Natural killer cell (primary cell): ENCODE measurements at regions not wholly inside any gene's neighbourhood (a gene's known extent, or its start where the extent isn't known, plus 50 kb on each side); places are given as distances from the start of the nearest gene placed in this dataset.

Experiments used
- ATAC-seq, 3 donors: fragments of 150-1000 bp in 2 of 3; fragments of 200-7000 bp in 1 of 3; cut with Tn5 transposase; 1 replicate in 1 of 3; 2 replicates in 2 of 3; pipeline ENCODE4 v1.10.0; 2021; ENCODE audit warnings: mild to moderate bottlenecking in 2 of 3, moderate library complexity in 2 of 3
- DNase-seq, 2 donors: peaks; one replicate each; pipeline versions ENCODE4 v3.0.0 to v3.0.0-alpha.2; 2013 to 2021; ENCODE audit warnings: mixed read lengths in 1 of 2
- H3K27ac ChIP-seq: one replicate; pipeline ENCODE4 v1.5.1; 2013; ENCODE audit warnings: mild to moderate bottlenecking, low read length
- H3K27me3 ChIP-seq: one replicate; pipeline ENCODE4 v1.6.1; 2013; ENCODE audit warnings: low read length; ENCODE audit not compliant: control insufficient read depth, insufficient read depth
- H3K36me3 ChIP-seq: one replicate; pipeline ENCODE4 v1.6.1; 2013; ENCODE audit warnings: low read length; ENCODE audit not compliant: control insufficient read depth, insufficient read depth
- H3K4me1 ChIP-seq: one replicate; pipeline ENCODE4 v1.6.1; 2013; ENCODE audit warnings: low read length; ENCODE audit not compliant: control insufficient read depth, insufficient read depth
- H3K4me3 ChIP-seq: one replicate; pipeline ENCODE4 v1.5.1; 2013; ENCODE audit warnings: low read length
- H3K9me3 ChIP-seq: one replicate; pipeline ENCODE4 v1.6.1; 2013; ENCODE audit warnings: low read length; ENCODE audit not compliant: control insufficient read depth, insufficient read depth
- H3K27ac Mint-ChIP-seq, 2 donors: one replicate each; pipeline ENCODE4 v1.8.0; 2022; ENCODE audit warnings: mild to moderate bottlenecking in 2 of 2, mixed read lengths in 2 of 2, moderate library complexity in 1 of 2
- H3K27me3 Mint-ChIP-seq, 2 donors: one replicate each; pipeline ENCODE4 v1.8.0; 2022; ENCODE audit warnings: low read depth in 2 of 2, mixed read lengths in 2 of 2
- H3K36me3 Mint-ChIP-seq: one replicate; pipeline ENCODE4 v1.8.0; 2022; ENCODE audit warnings: mixed read lengths
- H3K4me1 Mint-ChIP-seq, 2 donors: one replicate each; pipeline ENCODE4 v1.8.0; 2022; ENCODE audit warnings: mixed read lengths in 2 of 2
- H3K4me3 Mint-ChIP-seq: one replicate; pipeline ENCODE4 v1.8.0; 2022; ENCODE audit warnings: mild to moderate bottlenecking, moderate library complexity, mixed read lengths
- H3K9me3 Mint-ChIP-seq, 2 donors: one replicate each; pipeline ENCODE4 v1.8.0; 2022; ENCODE audit warnings: mixed read lengths in 2 of 2
- CTCF ChIP-seq: fragments of 200-600 bp; IDR thresholded peaks from one replicate; pipeline ENCODE4 v1.8.0; 2022; ENCODE audit warnings: antibody characterized with exemption
- WGBS: methylation state at CpG from one replicate; pipeline ENCODE4 v1.1.7; 2013; ENCODE audit warnings: missing lambda C conversion rate; ENCODE audit not compliant: insufficient coverage; 5-methylcytosine and 5-hydroxymethylcytosine counted together
- intact Hi-C: fragments of 100-400 bp; cut with micrococcal nuclease; formaldehyde crosslinking; loops from one replicate; pipeline ENCODE4 v1.14.2; 2022

DNA sequence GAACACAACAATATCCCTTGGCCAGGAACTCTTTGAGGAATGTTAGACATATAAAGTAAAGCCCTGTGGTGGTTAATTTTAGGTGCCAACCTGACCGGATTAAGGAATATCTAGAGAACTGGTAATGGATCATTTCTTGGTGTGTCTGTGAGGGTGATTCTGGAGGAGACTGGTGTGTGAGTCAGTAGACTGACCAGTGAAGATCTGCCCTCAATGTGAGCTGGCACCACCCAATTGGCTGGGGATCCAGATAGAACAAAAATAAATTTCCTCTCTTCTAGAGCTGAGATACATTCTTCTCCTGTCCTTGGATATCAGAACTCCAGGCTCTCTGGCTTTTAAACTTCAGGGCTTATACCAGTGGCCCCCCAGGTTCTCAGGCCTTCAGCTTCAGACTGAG lies 56.2 kb upstream of the TNPO1 start:
- DNase-seq (no peak), ATAC-seq (no peak)
- intact Hi-C loops: no loop called here
- Mint-ChIP-seq H3K4me3 (no peak overlapping the region), H3K4me1 (no peaks in the 10 kb centered on the region), H3K27me3 (peaks cover 9 to 21% of the 10 kb centered on the region in 2 donors), H3K27ac (no peak overlapping the region), H3K9me3 (no peaks in the 10 kb centered on the region), H3K36me3 (no peaks in the 10 kb centered on the region)
- Histone ChIP-seq H3K27ac (no peak overlapping the region), H3K4me1 (no peaks in the 10 kb centered on the region), H3K36me3 (no peaks in the 10 kb centered on the region), H3K9me3 (no peaks in the 10 kb centered on the region), H3K27me3 (no peaks in the 10 kb centered on the region), H3K4me3 (no peak overlapping the region)
- no peak for TF ChIP-seq CTCF
- 52% methylated on average over 1 of the region's 1 CpG for WGBS

DNA sequence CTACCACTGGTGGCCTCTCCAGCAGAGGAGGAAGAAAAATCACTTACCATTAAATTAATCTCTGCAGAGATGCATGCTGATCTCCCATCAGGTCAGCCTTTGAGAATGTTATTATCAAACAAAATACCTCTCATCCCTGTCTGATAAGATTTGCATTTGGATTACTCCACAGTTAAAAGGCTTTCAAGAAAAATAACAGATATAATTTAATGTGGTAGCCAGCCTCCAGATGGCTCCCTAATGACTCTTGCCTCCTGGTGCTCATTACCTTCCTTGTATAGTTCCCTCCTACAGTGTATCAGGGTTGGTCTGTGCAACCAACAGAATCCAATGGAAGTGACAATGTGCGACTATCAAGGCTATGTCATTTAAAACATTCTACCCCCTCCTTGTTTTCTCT lies 63.6 kb upstream of the TNPO1 start:
- Mint-ChIP-seq H3K4me3 (no peak overlapping the region), H3K4me1 (no peaks in the 10 kb centered on the region), H3K36me3 (no peaks in the 10 kb centered on the region), H3K27ac (no peak overlapping the region), H3K27me3 (peaks cover 4 to 10% of the 10 kb centered on the region in 2 donors), H3K9me3 (no peaks in the 10 kb centered on the region)
- intact Hi-C loops: no loop called here
- TF ChIP-seq CTCF: no peak
- Histone ChIP-seq H3K4me1 (no peaks in the 10 kb centered on the region), H3K36me3 (no peaks in the 10 kb centered on the region), H3K4me3 (no peak overlapping the region), H3K27me3 (no peaks in the 10 kb centered on the region), H3K9me3 (peaks cover 3% of the 10 kb centered on the region), H3K27ac (no peak overlapping the region)
- ATAC-seq (no peak), DNase-seq (peak in 1 of 2 donors; percentile 11)
- 88% methylated on average over 1 of the region's 1 CpG for WGBS

DNA sequence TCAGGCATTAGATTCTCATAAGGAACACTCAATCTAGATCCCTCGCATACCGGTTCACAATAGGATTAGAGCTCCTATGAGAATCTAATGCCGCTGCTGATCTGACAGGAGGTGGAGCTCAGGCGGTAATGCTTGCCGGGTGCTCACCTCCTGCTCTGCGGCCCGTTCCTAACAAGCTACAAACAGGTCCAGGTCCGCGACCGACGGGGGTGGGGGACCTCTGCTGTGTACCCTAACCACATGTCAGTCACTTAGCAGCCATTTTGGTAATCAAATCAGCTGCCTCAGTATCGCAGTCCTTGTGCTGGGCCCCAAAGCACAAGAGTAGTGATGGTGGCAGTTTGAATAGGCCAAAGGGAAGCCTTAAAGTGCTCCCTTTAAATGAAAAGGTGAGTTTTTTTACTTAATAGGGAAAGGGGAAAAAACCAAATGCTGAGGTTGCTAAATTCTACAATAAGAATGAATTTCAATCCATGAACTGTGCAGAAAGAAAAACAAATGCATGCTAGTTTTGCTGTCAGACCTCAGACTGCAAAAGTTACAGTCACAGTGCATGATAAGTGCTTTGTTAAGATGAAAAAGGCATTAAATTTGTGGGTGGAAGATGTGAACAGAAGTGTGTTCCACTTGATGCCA lies 67.0 kb upstream of the TNPO1 start:
- ATAC-seq (no peak), DNase-seq (no peak)
- Mint-ChIP-seq H3K27me3 (peaks cover 9 to 16% of the 10 kb centered on the region in 2 donors), H3K27ac (no peak overlapping the region), H3K4me3 (no peak overlapping the region), H3K9me3 (no peaks in the 10 kb centered on the region), H3K36me3 (no peaks in the 10 kb centered on the region), H3K4me1 (no peaks in the 10 kb centered on the region)
- no peak overlapping the region for H3K4me3 ChIP-seq
- no peaks in the 10 kb centered on the region for H3K4me1 ChIP-seq
- no peak overlapping the region for H3K27ac ChIP-seq
- peaks cover 3% of the 10 kb centered on the region for H3K9me3 ChIP-seq
- no peak for TF ChIP-seq CTCF
- no peaks in the 10 kb centered on the region for H3K36me3 ChIP-seq
- 92% methylated on average over 12 of the region's 12 CpGs for WGBS
- intact Hi-C loops: no loop called here
- no peaks in the 10 kb centered on the region for H3K27me3 ChIP-seq

DNA sequence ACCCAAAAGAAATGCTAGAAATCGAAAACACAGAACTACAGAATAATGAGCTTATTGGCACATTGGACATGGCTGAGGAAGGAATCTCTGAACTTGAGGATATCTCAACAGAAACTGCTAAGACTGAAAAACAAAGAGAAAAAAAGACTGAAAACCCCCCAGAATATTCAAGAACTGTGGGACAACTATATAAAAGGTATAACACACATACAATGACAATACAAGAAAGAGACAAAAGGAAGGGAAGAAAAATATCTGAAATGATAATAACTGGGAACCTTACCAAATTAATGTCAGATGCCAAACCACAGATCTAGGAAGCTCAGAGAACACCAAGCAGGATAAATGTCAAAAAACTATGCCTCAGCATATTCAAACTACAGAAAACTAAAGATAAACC lies 68.6 kb upstream of the TNPO1 start:
- DNase-seq (no peak), ATAC-seq (no peak)
- Mint-ChIP-seq H3K36me3 (no peaks in the 10 kb centered on the region), H3K27me3 (peaks cover 18 to 26% of the 10 kb centered on the region in 2 donors), H3K27ac (no peak overlapping the region), H3K4me1 (no peaks in the 10 kb centered on the region), H3K9me3 (no peaks in the 10 kb centered on the region), H3K4me3 (no peak overlapping the region)
- Histone ChIP-seq H3K9me3 (peaks cover 3% of the 10 kb centered on the region), H3K36me3 (no peaks in the 10 kb centered on the region), H3K27me3 (no peaks in the 10 kb centered on the region), H3K4me1 (no peaks in the 10 kb centered on the region), H3K27ac (no peak overlapping the region), H3K4me3 (no peak overlapping the region)
- intact Hi-C loops: no loop called here
- WGBS: 80% methylated on average over 1 of the region's 1 CpG
- no peak for TF ChIP-seq CTCF
